ENCODE measurements at regions not wholly inside any gene's neighbourhood (a gene's known extent, or its start where the extent isn't known, plus 50 kb on each side); places are given as distances from the start of the nearest gene placed in this dataset.

DNA sequence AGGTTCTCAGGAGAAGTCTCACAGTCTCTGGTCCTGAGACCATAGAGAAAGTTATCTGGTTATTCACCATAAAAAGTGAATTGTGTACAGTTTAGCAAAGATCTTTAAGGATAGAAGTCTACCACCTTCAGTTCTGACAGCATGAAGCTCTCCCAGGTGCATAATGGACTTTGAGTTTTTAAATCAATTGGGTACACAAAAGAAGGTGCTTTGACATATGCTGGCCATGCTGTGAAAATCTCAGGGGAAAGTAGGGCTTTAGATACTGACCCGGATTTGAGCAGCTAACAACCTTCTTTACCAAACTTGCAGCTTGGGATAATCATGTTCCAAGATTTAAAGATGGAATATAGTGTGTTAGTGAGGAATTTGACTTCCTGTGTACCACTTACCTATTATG, 264.2 kb downstream of the ZSWIM6 start:
- DNase-seq (ENCODE audit: low spot score in 2 of 2), result no peak
- no peak for TF ChIP-seq POLR2A (IDR thresholded peaks at IDR 0.05)
- TF ChIP-seq CTCF (IDR thresholded peaks at IDR 0.05), result no peak
- 89 to 94% methylated on average over 1 of the region's 1 CpG for WGBS, 2 donors
- no peak overlapping the region for H3K4me3 ChIP-seq (ENCODE audit: low read depth, poor library complexity, severe bottlenecking)
- intact Hi-C loops (cut with DNase I; ENCODE audit: low total_unique reads), result no loop called here

GRCh38 chr5:61597684-61598083, 265.6 kb downstream of the ZSWIM6 start:
- DNase-seq (ENCODE audit: low spot score in 2 of 2), result no peak
- TF ChIP-seq POLR2A (IDR thresholded peaks at IDR 0.05), result no peak
- H3K4me3 ChIP-seq (ENCODE audit: low read depth, poor library complexity, severe bottlenecking), result no peak overlapping the region
- intact Hi-C loops (cut with DNase I; ENCODE audit: low total_unique reads), result no loop called here

DNA sequence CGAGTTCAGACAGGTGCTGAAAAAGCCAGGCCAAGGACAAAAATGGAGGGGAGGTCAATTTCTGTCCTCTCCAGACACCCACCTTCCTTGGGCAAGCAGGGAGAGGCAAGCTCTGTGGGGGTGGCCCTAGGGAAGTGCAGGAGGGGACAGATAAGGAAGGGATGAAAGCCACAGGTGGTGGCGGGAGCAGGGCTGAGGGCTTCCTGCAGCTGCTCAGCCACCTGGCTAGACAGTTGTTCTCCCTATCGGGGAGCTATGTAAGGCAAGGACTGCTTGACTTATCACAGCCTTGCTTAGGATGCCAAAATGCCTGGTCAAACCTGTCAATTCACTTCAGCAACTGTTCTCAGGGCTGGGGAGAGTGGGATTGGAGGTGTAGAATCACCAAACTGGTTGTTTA, 266.1 kb downstream of the ZSWIM6 start:
- no peak for DNase-seq (ENCODE audit: low spot score in 2 of 2)
- H3K4me3 ChIP-seq (ENCODE audit: low read depth, poor library complexity, severe bottlenecking), result no peak overlapping the region
- intact Hi-C loops (cut with DNase I; ENCODE audit: low total_unique reads), result no loop called here
- 78 to 85% methylated on average over 3 of the region's 3 CpGs for WGBS, 2 donors
- TF ChIP-seq POLR2A (IDR thresholded peaks at IDR 0.05) (no peak), CTCF (IDR thresholded peaks at IDR 0.05) (no peak)

GRCh38 chr5:61599370-61600122, 267.5 kb downstream of the ZSWIM6 start:
- TF ChIP-seq CTCF (IDR thresholded peaks at IDR 0.05) (no peak), POLR2A (IDR thresholded peaks at IDR 0.05) (no peak)
- no peak overlapping the region for H3K4me3 ChIP-seq (ENCODE audit: low read depth, poor library complexity, severe bottlenecking)
- DNase-seq (ENCODE audit: low spot score in 2 of 2), result no peak
- intact Hi-C loops (cut with DNase I; ENCODE audit: low total_unique reads), result no loop called here
- WGBS, 2 donors, result 47 to 56% methylated on average over 5 of the region's 5 CpGs

DNA sequence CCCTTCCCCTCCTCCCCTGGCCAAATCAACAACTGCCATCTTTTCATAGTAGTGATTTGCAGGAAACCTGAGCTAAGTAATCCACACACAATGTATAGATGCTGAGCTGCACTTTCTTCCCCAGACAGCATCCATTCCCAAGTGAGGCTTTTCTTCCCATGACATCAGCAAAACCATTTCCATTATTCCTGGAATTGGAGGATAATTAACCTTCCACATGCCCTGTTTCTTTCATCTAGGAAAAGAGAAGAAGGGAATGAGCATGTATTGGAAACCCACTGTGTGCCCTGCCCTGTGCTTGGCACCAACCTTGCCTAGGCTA, 268.0 kb downstream of the ZSWIM6 start:
- intact Hi-C loops (cut with DNase I; ENCODE audit: low total_unique reads), result no loop called here
- TF ChIP-seq CTCF (IDR thresholded peaks at IDR 0.05) (no peak), POLR2A (IDR thresholded peaks at IDR 0.05) (no peak)
- no peak overlapping the region for H3K4me3 ChIP-seq (ENCODE audit: low read depth, poor library complexity, severe bottlenecking)
- DNase-seq (ENCODE audit: low spot score in 2 of 2), result no peak

DNA sequence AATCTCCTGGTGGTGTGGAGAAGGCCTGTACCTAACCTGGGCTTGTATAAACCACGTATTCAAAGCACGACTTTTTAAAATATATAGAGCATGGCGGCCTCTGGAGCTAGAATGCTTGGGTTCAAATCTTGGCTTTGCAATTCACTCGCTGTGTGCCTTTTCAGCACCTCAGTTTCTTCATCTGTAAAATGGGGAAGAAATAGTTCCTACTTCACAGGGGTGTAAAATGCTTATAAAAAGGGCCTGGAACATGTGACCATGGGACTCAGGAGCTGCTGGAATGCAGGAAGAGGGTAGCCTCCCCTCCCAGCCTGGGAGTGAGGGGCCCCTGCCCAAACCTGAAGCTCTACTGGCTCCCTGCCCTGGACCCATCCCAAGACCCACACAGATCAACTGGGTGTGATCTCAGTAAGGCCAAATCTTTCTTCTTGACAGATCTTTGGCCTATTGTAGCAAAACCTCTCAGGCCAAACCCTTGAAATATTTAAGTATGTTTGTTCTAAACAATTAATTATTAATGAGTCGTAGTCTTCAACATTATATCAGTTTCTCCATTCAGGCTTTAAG, 269.0 kb downstream of the ZSWIM6 start:
- no peak for DNase-seq (ENCODE audit: low spot score in 2 of 2)
- intact Hi-C loops (cut with DNase I; ENCODE audit: low total_unique reads), result no loop called here
- WGBS, 2 donors, result 87 to 88% methylated on average over 5 of the region's 5 CpGs
- TF ChIP-seq CTCF (IDR thresholded peaks at IDR 0.05) (no peak), POLR2A (IDR thresholded peaks at IDR 0.05) (no peak)
- no peak overlapping the region for H3K4me3 ChIP-seq (ENCODE audit: low read depth, poor library complexity, severe bottlenecking)

All from lower leg skin (tissue), 4 donors.